Right lobe of liver (tissue), 4 donors: ENCODE measurements at regions not wholly inside any gene's neighbourhood (a gene's known extent, or its start where the extent isn't known, plus 50 kb on each side); places are given as distances from the start of the nearest gene placed in this dataset.

Experiments used
- POLR2A ChIP-seq: fragments of 450-650 bp; IDR thresholded peaks from one replicate; pipeline ENCODE4 v1.6.1; 2017; ENCODE audit warnings: antibody characterized with exemption, mild to moderate bottlenecking
- TF ChIP-seq, protein P1 (sequence below), 4 donors: fragments of 200-600 bp in 3 of 4; fragments of 450-650 bp in 1 of 4; IDR thresholded peaks; one replicate each; pipeline versions ENCODE4 v1.5.1 to v1.8.0; 2016 to 2022; ENCODE audit warnings: antibody characterized with exemption in 4 of 4, mild to moderate bottlenecking in 2 of 4
- donor health status: DM: no; HTN: no; CAD: no.
- donor health status: DM: no; HTN: no; CAD: no.
- donor health status: DM: no; HTN: yes; CAD: no.

DNA sequence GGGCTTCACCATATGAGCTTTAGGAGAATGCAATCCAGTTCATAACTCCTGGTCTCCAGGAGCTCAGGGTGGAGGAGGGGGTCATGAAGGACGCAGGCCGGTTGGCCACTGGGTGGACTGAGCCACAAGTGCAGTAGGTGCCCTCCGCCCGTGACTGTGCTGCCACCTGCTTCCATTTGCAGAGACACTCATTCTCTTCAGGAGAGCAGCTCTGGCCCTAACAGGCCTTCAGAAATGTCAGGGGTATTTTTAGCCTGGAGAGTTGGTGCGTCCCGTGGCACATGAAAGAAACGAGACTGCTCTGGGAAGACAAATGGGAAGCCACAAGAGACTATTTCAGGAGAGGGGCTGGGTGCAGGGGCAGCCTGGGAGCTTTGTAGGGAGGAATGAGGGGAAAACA, 74.6 kb upstream of the MYL2 start:
- TF ChIP-seq, protein P1, sequence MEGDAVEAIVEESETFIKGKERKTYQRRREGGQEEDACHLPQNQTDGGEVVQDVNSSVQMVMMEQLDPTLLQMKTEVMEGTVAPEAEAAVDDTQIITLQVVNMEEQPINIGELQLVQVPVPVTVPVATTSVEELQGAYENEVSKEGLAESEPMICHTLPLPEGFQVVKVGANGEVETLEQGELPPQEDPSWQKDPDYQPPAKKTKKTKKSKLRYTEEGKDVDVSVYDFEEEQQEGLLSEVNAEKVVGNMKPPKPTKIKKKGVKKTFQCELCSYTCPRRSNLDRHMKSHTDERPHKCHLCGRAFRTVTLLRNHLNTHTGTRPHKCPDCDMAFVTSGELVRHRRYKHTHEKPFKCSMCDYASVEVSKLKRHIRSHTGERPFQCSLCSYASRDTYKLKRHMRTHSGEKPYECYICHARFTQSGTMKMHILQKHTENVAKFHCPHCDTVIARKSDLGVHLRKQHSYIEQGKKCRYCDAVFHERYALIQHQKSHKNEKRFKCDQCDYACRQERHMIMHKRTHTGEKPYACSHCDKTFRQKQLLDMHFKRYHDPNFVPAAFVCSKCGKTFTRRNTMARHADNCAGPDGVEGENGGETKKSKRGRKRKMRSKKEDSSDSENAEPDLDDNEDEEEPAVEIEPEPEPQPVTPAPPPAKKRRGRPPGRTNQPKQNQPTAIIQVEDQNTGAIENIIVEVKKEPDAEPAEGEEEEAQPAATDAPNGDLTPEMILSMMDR (IDR thresholded peaks at IDR 0.05), result no peak
- TF ChIP-seq POLR2A, result no peak
